Esophagus squamous epithelium (tissue), 5 donors: ENCODE measurements at regions not wholly inside any gene's neighbourhood (a gene's known extent, or its start where the extent isn't known, plus 50 kb on each side); places are given as distances from the start of the nearest gene placed in this dataset.

Source experiments
- DNase-seq: peaks from one replicate; lab custom pipeline; 2025; lab: John Stamatoyannopoulos, UW
- H3K27ac ChIP-seq, 4 donors: fragments of 200-600 bp; sonication (generic); one replicate each; pipeline ENCODE4 v1.5.1; 2016 to 2019; ENCODE audit warnings: mild to moderate bottlenecking in 1 of 4
- H3K27me3 ChIP-seq, 4 donors: fragments of 200-600 bp; sonication (generic); 1 replicate in 3 of 4; 2 replicates in 1 of 4; pipeline versions ENCODE4 v1.5.1 to v1.6.0; 2017 to 2021; ENCODE audit warnings: antibody characterized with exemption in 1 of 4
- H3K36me3 ChIP-seq, 3 donors: fragments of 200-600 bp; sonication (generic); one replicate each; pipeline ENCODE4 v1.5.1; 2016 to 2019
- H3K4me1 ChIP-seq, 3 donors: fragments of 200-600 bp; sonication (generic); one replicate each; pipeline ENCODE4 v1.5.1; 2017 to 2019
- H3K4me3 ChIP-seq, 4 donors: fragments of 200-600 bp; sonication (generic); 1 replicate in 3 of 4; 2 replicates in 1 of 4; pipeline ENCODE4 v1.5.1; 2016 to 2019; ENCODE audit warnings: mild to moderate bottlenecking in 2 of 4, moderate library complexity in 1 of 4
- H3K9me3 ChIP-seq, 3 donors: fragments of 200-600 bp; sonication (generic); one replicate each; pipeline ENCODE4 v1.5.1; 2016 to 2019
- POLR2A ChIP-seq, 4 donors: fragments of 450-650 bp; IDR thresholded peaks; one replicate each; pipeline ENCODE4 v1.6.1; 2017; ENCODE audit warnings: antibody characterized with exemption in 4 of 4, mild to moderate bottlenecking in 4 of 4, moderate library complexity in 3 of 4
- WGBS, 2 donors: methylation state at CpG; one replicate each; pipeline ENCODE4 v1.1.5; 2018; 5-methylcytosine and 5-hydroxymethylcytosine counted together
- intact Hi-C: fragments of 100-400 bp; cut with DNase I; formaldehyde crosslinking; loops from one replicate; pipeline ENCODE4 v1.15.0; 2022
- TF ChIP-seq, protein P1 (sequence below), 6 experiments: fragments of 450-650 bp in 4 of 6; fragments of 200-600 bp in 2 of 6; sonication (generic) in 2 of 6; IDR thresholded peaks; one replicate each; pipeline ENCODE4 v1.5.1; 2016 to 2019; ENCODE audit warnings: antibody characterized with exemption in 6 of 6, mild to moderate bottlenecking in 4 of 6, moderate library complexity in 4 of 6
- donor health status: DM: yes; HTN: yes; CAD: no.

DNA sequence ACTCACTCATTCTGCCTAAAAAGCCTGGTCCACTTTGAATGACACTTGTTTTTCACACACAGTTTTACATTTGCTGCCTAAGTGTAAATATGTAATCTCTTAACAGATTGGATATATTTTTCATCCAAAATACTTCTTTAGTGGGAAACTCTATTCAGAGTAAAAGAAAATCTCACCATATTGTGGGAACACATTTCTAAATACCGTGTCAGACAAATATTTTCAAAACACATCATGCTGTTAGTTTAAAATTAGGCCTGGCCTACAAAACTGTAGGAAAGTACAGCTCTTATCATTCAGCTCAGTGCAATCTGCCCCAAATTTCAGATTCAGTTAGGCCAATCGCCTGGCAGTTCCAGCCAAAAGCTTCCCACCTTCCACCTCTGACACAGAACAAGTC, 849.8 kb downstream of the NXPH1 start:
- no peak overlapping the region for H3K27ac ChIP-seq
- 54 to 74% methylated on average over 2 of the region's 2 CpGs for WGBS, 2 donors
- no peaks in the 10 kb centered on the region for H3K9me3 ChIP-seq
- H3K4me1 ChIP-seq, result no peaks in the 10 kb centered on the region
- TF ChIP-seq POLR2A (IDR thresholded peaks at IDR 0.05), result no peak
- DNase-seq, result no peak
- H3K27me3 ChIP-seq, result no peaks in the 10 kb centered on the region
- H3K4me3 ChIP-seq, result no peak overlapping the region
- intact Hi-C loops, result no loop called here
- H3K36me3 ChIP-seq, result no peaks in the 10 kb centered on the region

DNA sequence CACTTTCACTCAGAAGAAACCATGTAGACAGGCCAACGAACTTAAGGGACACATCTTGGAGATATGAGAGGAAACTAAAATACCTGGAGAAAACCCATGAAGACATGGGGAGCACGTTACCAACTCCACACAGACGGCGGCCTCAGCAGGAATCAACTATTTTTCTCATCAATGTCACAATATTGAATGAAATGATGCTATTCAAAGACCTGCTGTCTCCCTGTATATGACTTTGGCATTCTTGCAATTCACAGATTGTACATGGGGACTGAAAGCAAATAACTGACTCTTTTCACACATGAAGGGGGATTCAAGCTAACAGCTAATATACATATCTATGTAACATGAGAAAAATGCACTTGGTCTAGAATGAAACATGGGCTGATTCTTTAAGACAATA, 869.0 kb downstream of the NXPH1 start:
- TF ChIP-seq POLR2A (IDR thresholded peaks at IDR 0.05), result no peak
- TF ChIP-seq, protein P1, sequence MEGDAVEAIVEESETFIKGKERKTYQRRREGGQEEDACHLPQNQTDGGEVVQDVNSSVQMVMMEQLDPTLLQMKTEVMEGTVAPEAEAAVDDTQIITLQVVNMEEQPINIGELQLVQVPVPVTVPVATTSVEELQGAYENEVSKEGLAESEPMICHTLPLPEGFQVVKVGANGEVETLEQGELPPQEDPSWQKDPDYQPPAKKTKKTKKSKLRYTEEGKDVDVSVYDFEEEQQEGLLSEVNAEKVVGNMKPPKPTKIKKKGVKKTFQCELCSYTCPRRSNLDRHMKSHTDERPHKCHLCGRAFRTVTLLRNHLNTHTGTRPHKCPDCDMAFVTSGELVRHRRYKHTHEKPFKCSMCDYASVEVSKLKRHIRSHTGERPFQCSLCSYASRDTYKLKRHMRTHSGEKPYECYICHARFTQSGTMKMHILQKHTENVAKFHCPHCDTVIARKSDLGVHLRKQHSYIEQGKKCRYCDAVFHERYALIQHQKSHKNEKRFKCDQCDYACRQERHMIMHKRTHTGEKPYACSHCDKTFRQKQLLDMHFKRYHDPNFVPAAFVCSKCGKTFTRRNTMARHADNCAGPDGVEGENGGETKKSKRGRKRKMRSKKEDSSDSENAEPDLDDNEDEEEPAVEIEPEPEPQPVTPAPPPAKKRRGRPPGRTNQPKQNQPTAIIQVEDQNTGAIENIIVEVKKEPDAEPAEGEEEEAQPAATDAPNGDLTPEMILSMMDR (IDR thresholded peaks at IDR 0.05), result no peak
- no peak overlapping the region for H3K27ac ChIP-seq
- no peaks in the 10 kb centered on the region for H3K27me3 ChIP-seq
- H3K9me3 ChIP-seq, result no peaks in the 10 kb centered on the region
- no peaks in the 10 kb centered on the region for H3K36me3 ChIP-seq
- intact Hi-C loops, result no loop called here
- H3K4me3 ChIP-seq, result no peak overlapping the region
- no peaks in the 10 kb centered on the region for H3K4me1 ChIP-seq
- DNase-seq, result no peak
- 59 to 77% methylated on average over 4 of the region's 4 CpGs for WGBS, 2 donors

DNA sequence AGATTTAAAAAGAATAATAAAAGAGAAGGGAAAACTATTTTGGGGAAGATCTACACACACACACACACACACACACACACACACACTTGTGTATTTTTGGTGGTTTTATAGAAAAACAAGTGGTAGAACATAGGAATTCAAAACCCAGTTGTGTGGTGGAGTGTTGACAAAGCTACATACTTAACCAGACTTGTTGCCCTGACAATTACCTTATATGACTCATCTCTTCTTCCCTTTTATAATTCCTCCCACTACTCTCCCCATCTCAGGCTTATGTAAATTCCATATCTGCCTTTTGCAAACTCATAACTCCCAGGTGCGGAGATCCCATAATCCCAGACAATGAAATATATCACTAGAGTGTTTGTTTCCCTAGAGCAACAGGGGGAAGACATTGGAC, 873.7 kb downstream of the NXPH1 start:
- Histone ChIP-seq H3K27ac (no peak overlapping the region), H3K27me3 (no peaks in the 10 kb centered on the region), H3K4me3 (no peak overlapping the region), H3K9me3 (no peaks in the 10 kb centered on the region), H3K4me1 (no peaks in the 10 kb centered on the region), H3K36me3 (no peaks in the 10 kb centered on the region)
- intact Hi-C loops, result no loop called here
- no peak for DNase-seq
- 37 to 61% methylated on average over 1 of the region's 1 CpG for WGBS, 2 donors
- TF ChIP-seq POLR2A (IDR thresholded peaks at IDR 0.05), result no peak
- TF ChIP-seq, protein P1 (IDR thresholded peaks at IDR 0.05), result no peak

DNA sequence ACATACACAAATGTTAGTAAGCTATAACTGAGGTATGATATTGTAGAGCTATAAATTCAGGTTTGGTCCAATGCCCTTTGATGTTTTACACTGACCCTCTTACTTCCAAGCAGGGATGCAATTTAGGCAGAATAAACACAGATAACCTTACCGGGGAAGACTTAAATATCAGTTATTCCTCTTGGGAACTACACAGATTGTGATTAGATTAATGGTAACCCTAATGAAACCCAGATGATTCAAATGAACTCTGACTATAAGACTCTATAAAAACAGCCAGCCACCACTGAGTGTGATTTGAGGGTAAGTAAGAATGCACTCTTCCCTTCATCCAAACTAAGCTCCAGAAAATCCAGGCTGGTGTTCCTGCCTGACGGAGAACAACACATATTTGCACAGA, 891.1 kb downstream of the NXPH1 start:
- intact Hi-C loops, result no loop called here
- H3K27ac ChIP-seq, result no peak overlapping the region
- no peak for TF ChIP-seq POLR2A (IDR thresholded peaks at IDR 0.05)
- TF ChIP-seq, protein P1 (IDR thresholded peaks at IDR 0.05), result no peak
- 47 to 69% methylated on average over 2 of the region's 2 CpGs for WGBS, 2 donors
- no peaks in the 10 kb centered on the region for H3K9me3 ChIP-seq
- no peak overlapping the region for H3K4me3 ChIP-seq
- no peak for DNase-seq
- no peaks in the 10 kb centered on the region for H3K27me3 ChIP-seq
- no peaks in the 10 kb centered on the region for H3K36me3 ChIP-seq
- H3K4me1 ChIP-seq, result no peaks in the 10 kb centered on the region

DNA sequence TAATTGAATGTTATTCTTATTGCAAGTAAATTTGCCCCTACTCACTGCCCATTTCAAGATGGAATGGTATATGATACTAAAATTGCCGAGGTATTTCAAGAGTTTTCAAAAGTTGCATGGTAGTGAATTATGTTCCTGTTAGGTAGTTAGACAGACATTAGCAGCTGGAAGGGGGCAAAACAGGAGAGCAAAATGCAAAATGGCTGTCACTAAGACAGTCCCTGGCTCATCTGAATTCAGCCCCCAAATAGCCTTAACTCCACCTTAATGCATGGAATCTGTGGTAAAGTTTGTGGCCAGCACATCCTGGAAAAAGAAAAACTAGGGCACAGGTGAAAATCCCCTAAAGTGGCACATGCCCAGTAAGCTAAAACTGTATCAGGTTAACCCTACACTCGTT, 894.9 kb downstream of the NXPH1 start:
- intact Hi-C loops, result no loop called here
- H3K9me3 ChIP-seq, result no peaks in the 10 kb centered on the region
- TF ChIP-seq, protein P1 (IDR thresholded peaks at IDR 0.05), result no peak
- TF ChIP-seq POLR2A (IDR thresholded peaks at IDR 0.05), result no peak
- H3K36me3 ChIP-seq, result no peaks in the 10 kb centered on the region
- H3K27ac ChIP-seq, result no peak overlapping the region
- no peak overlapping the region for H3K4me3 ChIP-seq
- no peaks in the 10 kb centered on the region for H3K27me3 ChIP-seq
- no peaks in the 10 kb centered on the region for H3K4me1 ChIP-seq
- DNase-seq, result no peak
- 68 to 81% methylated on average over 2 of the region's 2 CpGs for whole genome bisulfite sequencing, 2 donors

DNA sequence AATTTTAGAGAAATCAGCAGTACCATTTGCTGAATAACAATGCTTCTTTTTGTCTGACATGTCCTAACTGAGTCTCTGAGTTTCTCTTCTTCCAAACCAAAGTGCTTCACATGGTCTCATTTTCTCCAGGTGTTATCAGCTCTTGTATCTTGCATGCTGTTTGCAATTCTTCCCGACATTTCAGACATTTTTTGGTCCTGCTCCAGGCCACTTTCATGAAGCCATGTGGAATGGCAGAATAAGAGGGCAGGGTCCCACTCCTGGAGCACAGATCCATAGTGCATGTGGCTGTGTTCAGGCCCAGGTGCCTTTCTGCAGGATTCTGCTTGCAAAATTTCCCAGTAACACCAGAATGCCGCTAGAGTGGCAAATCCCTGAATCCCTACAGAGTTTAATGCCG, 916.2 kb downstream of the NXPH1 start:
- no peaks in the 10 kb centered on the region for H3K9me3 ChIP-seq
- TF ChIP-seq, protein P1 (IDR thresholded peaks at IDR 0.05), result no peak
- no peak for TF ChIP-seq POLR2A (IDR thresholded peaks at IDR 0.05)
- no peak overlapping the region for H3K4me3 ChIP-seq
- no peaks in the 10 kb centered on the region for H3K27me3 ChIP-seq
- H3K36me3 ChIP-seq, result no peaks in the 10 kb centered on the region
- 68 to 74% methylated on average over 3 of the region's 3 CpGs for WGBS, 2 donors
- no peaks in the 10 kb centered on the region for H3K4me1 ChIP-seq
- H3K27ac ChIP-seq, result no peak overlapping the region
- no peak for DNase-seq
- intact Hi-C loops, result no loop called here
